Activated CD4-positive, CD25-positive, alpha-beta regulatory T cell treated with anti-CD3 and anti-CD28 coated beads, Interleukin-2, amount 50 U/mL, for 24 hours (primary cell): ENCODE measurements at regions not wholly inside any gene's neighbourhood (a gene's known extent, or its start where the extent isn't known, plus 50 kb on each side); places are given as distances from the start of the nearest gene placed in this dataset.
A peak's percentile ranks its signal among the peaks of the same experiment; 100 is the strongest.
"Not testable (repeated sequence)": the region's sequence is repeated elsewhere in the genome, so short reads cannot be mapped to it uniquely, and the experiment has no call there.

Experiments
- ATAC-seq, 2 donors: fragments of 150-1000 bp; cut with Tn5 transposase; one replicate each; pipeline ENCODE4 v1.10.0; 2021; ENCODE audit warnings: mild to moderate bottlenecking in 1 of 2, moderate library complexity in 1 of 2

- ATAC-seq = not testable (repeated sequence)
Measured at GRCh38 chr14:19511055-19511454, 76.9 kb upstream of the POTEG start.

- ATAC-seq = not testable (repeated sequence)
Measured at GRCh38 chr14:19489475-19489874, 55.3 kb upstream of the POTEG start.

- ATAC-seq = not testable (repeated sequence)
Measured at GRCh38 chr14:19488457-19488856, 54.3 kb upstream of the POTEG start.

GRCh38 chr14:19487690-19488089 is 53.5 kb upstream of the POTEG start:
- ATAC-seq = peak in 1 of 2 donors; percentile 19

GRCh38 chr14:19487265-19487664 is 53.1 kb upstream of the POTEG start:
- ATAC-seq = peak in 1 of 2 donors; percentile 15

- ATAC-seq = not testable (repeated sequence)
Measured at GRCh38 chr14:19485346-19485745, 51.2 kb upstream of the POTEG start.
